Heart left ventricle (tissue), 13 donors: ENCODE measurements at regions not wholly inside any gene's neighbourhood (a gene's known extent, or its start where the extent isn't known, plus 50 kb on each side); places are given as distances from the start of the nearest gene placed in this dataset.

Experiments used
- CTCF ChIP-seq, 12 donors: fragments of 200-600 bp; sonication (generic) in 4 of 12; IDR thresholded peaks; one replicate each; pipeline versions ENCODE4 v1.5.0 to v1.8.0; 2018 to 2022; ENCODE audit warnings: antibody characterized with exemption in 12 of 12, mild to moderate bottlenecking in 5 of 12
- POLR2A ChIP-seq, 2 donors: fragments of 450-650 bp; IDR thresholded peaks; one replicate each; pipeline ENCODE4 v1.6.1; 2017; ENCODE audit warnings: antibody characterized with exemption in 2 of 2, mild to moderate bottlenecking in 2 of 2, moderate library complexity in 2 of 2
- donor health status: ischemic (EF 13 %, LVEDD 7.1; RV severe dilation, severe dysfunction).
- donor health status: DM: no; HTN: yes; CAD: no.
- donor health status: DM: no; HTN: no; CAD: no.
- donor health status: ischemic (EF 25% LVEDD 6.9; RV normal size, moderate dysfunction).
- donor health status: ischemic (EF 25% LVEDD 5.7; RV mildly dilated, moderate dysfunction).
- donor health status: ischemic (EF 35%, LVEDD 5.7; RV mildly dilated, moderate dysfunction).
- donor health status: nonischemic (EF 11% LVEDD 7.7; RV severe dilation, severe dysfunction).
- donor health status: DM: yes; HTN: yes; CAD: no.
- donor health status: PGD.
- donor health status: ischemic (EF 29% LVEDD 5.4; RV normal size, mild dysfunction).
- donor health status: nonischemic (EF 23%, LVEDD 6.1; RV moderate dilation, normal function).

- TF ChIP-seq POLR2A (IDR thresholded peaks at IDR 0.05) (no peak), CTCF (IDR thresholded peaks at IDR 0.05) (no peak)
These were observed 118.0 kb upstream of the CDKN3 start for GRCh38 chr14:54278665-54279295.
